DND-41 (cell line): ENCODE measurements at regions not wholly inside any gene's neighbourhood (a gene's known extent, or its start where the extent isn't known, plus 50 kb on each side); places are given as distances from the start of the nearest gene placed in this dataset.

Experiments used
- ATAC-seq: fragments of 200-7000 bp; cut with Tn5 transposase; 3 replicates; pipeline ENCODE4 v1.9.1; 2021; ENCODE audit warnings: low read depth; ENCODE audit not compliant: insufficient read depth
- DNase-seq: peaks from one replicate; pipeline ENCODE4 v3.0.0-alpha.2; 2020
- H2AFZ ChIP-seq: 2 replicates; pipeline ENCODE4 v1.6.0; 2012; ENCODE audit warnings: low read depth, low read length
- H3K27ac ChIP-seq: 2 replicates; pipeline ENCODE4 v1.5.1; 2012; ENCODE audit warnings: low read length, inconsistent platforms
- H3K27me3 ChIP-seq: fragments of 200-600 bp; sonication (generic); 2 replicates; pipeline ENCODE4 v1.6.0; 2012; ENCODE audit warnings: low read length, mild to moderate bottlenecking, inconsistent platforms; ENCODE audit not compliant: insufficient read depth, poor library complexity
- H3K36me3 ChIP-seq: 2 replicates; pipeline ENCODE4 v1.5.1; 2012; ENCODE audit warnings: low read length, inconsistent platforms; ENCODE audit not compliant: insufficient read depth
- H3K4me1 ChIP-seq: 2 replicates; pipeline ENCODE4 v1.5.1; 2012; ENCODE audit warnings: mild to moderate bottlenecking, low read length; ENCODE audit not compliant: insufficient read depth
- H3K4me2 ChIP-seq: 2 replicates; pipeline ENCODE4 v1.6.0; 2012; ENCODE audit warnings: mild to moderate bottlenecking, moderate library complexity, low read length, inconsistent platforms; ENCODE audit not compliant: insufficient read depth
- H3K4me3 ChIP-seq, 2 experiments: fragments of 200-600 bp in 1 of 2; shearing (Covaris generic) in 1 of 2; 2 replicates each; pipeline ENCODE4 v1.5.1; 2012 to 2016; ENCODE audit warnings: inconsistent platforms in 2 of 2, low read length in 2 of 2, mild to moderate bottlenecking in 2 of 2, low read depth in 1 of 2, moderate library complexity in 1 of 2
- H3K79me2 ChIP-seq: 2 replicates; pipeline ENCODE4 v1.6.0; 2012; ENCODE audit warnings: low read length, inconsistent platforms; ENCODE audit not compliant: insufficient read depth
- H3K9ac ChIP-seq: 2 replicates; pipeline ENCODE4 v1.6.0; 2012; ENCODE audit warnings: low read depth, mild to moderate bottlenecking, inconsistent platforms, low read length, moderate library complexity
- H3K9me3 ChIP-seq: 2 replicates; pipeline ENCODE4 v1.5.1; 2012; ENCODE audit warnings: low read length, moderate library complexity, mild to moderate bottlenecking, inconsistent platforms; ENCODE audit not compliant: insufficient read depth, severe bottlenecking
- H4K20me1 ChIP-seq: 2 replicates; pipeline ENCODE4 v1.6.0; 2012; ENCODE audit warnings: low read length; ENCODE audit not compliant: insufficient read depth
- EZH2 ChIP-seq: IDR thresholded peaks from 3 replicates; pipeline ENCODE4 v1.6.1; 2012; ENCODE audit warnings: borderline replicate concordance, low read depth, mild to moderate bottlenecking, moderate library complexity, low read length, inconsistent platforms; ENCODE audit not compliant: severe bottlenecking
- TF ChIP-seq, protein P1 (sequence below): IDR thresholded peaks from 2 replicates; pipeline ENCODE4 v1.5.1; 2012; ENCODE audit warnings: borderline replicate concordance, low read length, moderate library complexity, mild to moderate bottlenecking; ENCODE audit not compliant: poor library complexity, severe bottlenecking; ENCODE audit errors: extremely low read depth

DNA sequence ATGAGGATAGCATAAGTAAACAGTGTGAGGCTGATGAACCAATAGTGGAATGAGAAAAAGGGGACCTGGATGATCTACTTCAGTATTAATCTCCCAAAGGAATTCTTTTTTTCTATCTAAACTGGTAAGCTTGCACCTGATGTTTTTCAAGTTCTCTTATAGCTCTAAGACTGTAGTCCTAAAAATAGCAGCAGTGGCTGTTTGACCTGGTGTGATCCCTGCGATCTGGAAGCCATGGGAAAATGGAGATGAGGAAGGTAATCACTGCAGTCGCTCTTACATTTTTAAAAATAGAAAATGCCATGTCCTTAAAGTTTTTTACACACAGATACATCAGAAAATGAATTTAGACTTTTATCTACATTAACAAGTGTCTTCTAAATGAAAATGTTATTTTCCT lies 926.4 kb upstream of the SLC35B3 start:
- Histone ChIP-seq H4K20me1 (no peaks in the 10 kb centered on the region), H2AFZ (no peak overlapping the region), H3K4me1 (no peaks in the 10 kb centered on the region), H3K27ac (no peak overlapping the region), H3K36me3 (no peaks in the 10 kb centered on the region), H3K4me3 (no peak overlapping the region), H3K79me2 (no peaks in the 10 kb centered on the region), H3K27me3 (no peaks in the 10 kb centered on the region), H3K4me2 (no peak overlapping the region), H3K9me3 (peaks cover 4% of the 10 kb centered on the region), H3K9ac (no peak overlapping the region)
- no peak for DNase-seq
- ATAC-seq, result no peak
- no peak for TF ChIP-seq EZH2
- TF ChIP-seq, protein P1, sequence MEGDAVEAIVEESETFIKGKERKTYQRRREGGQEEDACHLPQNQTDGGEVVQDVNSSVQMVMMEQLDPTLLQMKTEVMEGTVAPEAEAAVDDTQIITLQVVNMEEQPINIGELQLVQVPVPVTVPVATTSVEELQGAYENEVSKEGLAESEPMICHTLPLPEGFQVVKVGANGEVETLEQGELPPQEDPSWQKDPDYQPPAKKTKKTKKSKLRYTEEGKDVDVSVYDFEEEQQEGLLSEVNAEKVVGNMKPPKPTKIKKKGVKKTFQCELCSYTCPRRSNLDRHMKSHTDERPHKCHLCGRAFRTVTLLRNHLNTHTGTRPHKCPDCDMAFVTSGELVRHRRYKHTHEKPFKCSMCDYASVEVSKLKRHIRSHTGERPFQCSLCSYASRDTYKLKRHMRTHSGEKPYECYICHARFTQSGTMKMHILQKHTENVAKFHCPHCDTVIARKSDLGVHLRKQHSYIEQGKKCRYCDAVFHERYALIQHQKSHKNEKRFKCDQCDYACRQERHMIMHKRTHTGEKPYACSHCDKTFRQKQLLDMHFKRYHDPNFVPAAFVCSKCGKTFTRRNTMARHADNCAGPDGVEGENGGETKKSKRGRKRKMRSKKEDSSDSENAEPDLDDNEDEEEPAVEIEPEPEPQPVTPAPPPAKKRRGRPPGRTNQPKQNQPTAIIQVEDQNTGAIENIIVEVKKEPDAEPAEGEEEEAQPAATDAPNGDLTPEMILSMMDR, result no peak

DNA sequence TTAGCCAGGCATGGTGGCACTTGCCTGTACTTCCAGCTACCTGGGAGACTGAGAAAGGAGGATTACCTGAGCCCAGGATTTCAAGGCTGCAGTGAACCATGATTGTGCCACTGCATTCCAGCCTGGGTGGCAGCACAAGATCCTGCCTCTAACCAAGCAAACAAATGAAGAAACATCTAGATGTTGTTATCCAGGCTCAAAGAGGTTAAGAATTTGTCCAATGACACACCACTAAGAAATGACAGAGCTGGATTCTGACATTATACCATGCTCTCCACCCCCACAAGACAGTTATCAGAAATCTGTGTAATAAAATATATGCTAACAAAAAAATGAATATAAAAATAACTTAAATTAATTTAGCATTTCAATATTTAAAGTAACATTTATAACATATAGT lies 925.5 kb upstream of the SLC35B3 start:
- Histone ChIP-seq H3K4me1 (no peaks in the 10 kb centered on the region), H3K4me3 (no peak overlapping the region), H4K20me1 (no peaks in the 10 kb centered on the region), H3K79me2 (no peaks in the 10 kb centered on the region), H3K4me2 (no peak overlapping the region), H3K9me3 (peaks cover 4% of the 10 kb centered on the region), H3K27ac (no peak overlapping the region), H3K9ac (no peak overlapping the region), H3K27me3 (no peaks in the 10 kb centered on the region), H3K36me3 (no peaks in the 10 kb centered on the region), H2AFZ (no peak overlapping the region)
- no peak for DNase-seq
- TF ChIP-seq, protein P1, result no peak
- no peak for TF ChIP-seq EZH2
- no peak for ATAC-seq

DNA sequence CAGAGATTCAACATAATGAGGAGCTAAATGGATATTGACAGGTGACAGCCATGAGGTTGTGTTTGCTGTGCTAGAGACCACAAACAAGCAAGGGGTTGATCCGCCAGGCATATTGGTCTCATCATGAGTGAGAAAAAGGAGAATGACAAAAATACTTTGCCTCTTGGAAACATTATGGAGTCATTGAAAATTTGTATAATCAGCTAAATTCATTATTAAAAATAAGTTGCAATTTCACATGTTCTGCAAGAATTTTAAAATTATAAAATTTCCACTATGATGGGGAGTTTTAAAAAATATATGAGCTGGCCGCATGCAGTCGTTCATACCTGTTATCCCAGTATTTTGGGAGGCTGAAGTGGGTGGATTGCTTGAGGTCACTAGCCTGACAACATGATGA lies 912.3 kb upstream of the SLC35B3 start:
- H3K36me3 ChIP-seq, result no peaks in the 10 kb centered on the region
- H3K9ac ChIP-seq, result no peak overlapping the region
- no peaks in the 10 kb centered on the region for H3K27me3 ChIP-seq
- no peak overlapping the region for H3K27ac ChIP-seq
- ATAC-seq (no peak), DNase-seq (no peak)
- H4K20me1 ChIP-seq, result no peaks in the 10 kb centered on the region
- H3K9me3 ChIP-seq, result no peaks in the 10 kb centered on the region
- no peak overlapping the region for H3K4me3 ChIP-seq
- TF ChIP-seq, protein P1, result no peak
- no peak for TF ChIP-seq EZH2
- H3K4me2 ChIP-seq, result no peak overlapping the region
- H2AFZ ChIP-seq, result no peak overlapping the region
- no peaks in the 10 kb centered on the region for H3K4me1 ChIP-seq
- H3K79me2 ChIP-seq, result no peaks in the 10 kb centered on the region

DNA sequence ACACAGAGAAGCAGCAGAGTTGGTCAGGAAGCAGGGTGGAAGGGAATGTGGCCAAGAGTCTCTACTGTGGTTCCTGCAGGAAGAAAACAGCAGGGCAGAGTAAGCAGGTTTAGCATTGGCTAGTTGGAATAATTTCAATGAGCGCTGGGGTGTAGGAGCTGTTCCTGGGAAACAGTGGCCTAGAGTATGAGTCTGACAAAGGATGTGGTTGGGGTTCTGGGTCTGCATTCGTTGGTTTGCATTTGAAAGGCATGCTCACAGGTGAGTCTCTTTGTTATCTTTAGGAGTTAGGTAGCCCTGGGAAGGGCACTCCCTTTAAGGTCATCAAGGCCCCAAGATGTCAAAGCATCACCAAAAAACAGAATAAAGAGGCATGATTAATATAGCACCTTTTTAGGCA lies 911.6 kb upstream of the SLC35B3 start:
- Histone ChIP-seq H3K4me3 (no peak overlapping the region), H3K79me2 (no peaks in the 10 kb centered on the region), H3K9ac (no peak overlapping the region), H3K4me2 (no peak overlapping the region), H3K36me3 (no peaks in the 10 kb centered on the region), H2AFZ (no peak overlapping the region), H3K4me1 (no peaks in the 10 kb centered on the region), H3K27me3 (no peaks in the 10 kb centered on the region), H3K9me3 (no peaks in the 10 kb centered on the region), H4K20me1 (no peaks in the 10 kb centered on the region), H3K27ac (no peak overlapping the region)
- no peak for ATAC-seq
- no peak for TF ChIP-seq EZH2
- TF ChIP-seq, protein P1, result no peak
- no peak for DNase-seq
